ENCODE measurements at regions not wholly inside any gene's neighbourhood (a gene's known extent, or its start where the extent isn't known, plus 50 kb on each side); places are given as distances from the start of the nearest gene placed in this dataset.
"Not testable (repeated sequence)": the region's sequence is repeated elsewhere in the genome, so short reads cannot be mapped to it uniquely, and the experiment has no call there.

DNA sequence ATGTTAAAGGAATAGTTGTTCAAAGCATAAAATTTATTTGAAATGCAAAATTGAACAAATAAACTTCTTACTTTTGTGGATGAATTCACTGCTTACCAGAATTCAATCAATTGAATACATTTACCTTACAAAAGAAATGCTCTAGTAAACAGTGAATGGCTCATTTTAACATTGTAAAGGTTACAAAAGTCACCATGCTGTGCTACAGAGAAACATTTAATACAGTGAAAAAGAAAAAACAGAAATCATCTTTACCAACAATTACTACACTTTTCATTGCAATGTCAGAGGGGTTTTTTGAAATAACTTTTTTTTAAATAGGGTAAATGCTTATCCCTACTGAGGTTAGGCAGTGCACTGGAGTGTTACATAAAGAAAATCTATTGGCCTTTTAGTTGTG lies 853.0 kb downstream of the NCAM2 start:
- Histone ChIP-seq H3K36me3 (ENCODE audit: control insufficient read depth, insufficient read depth, low read length) (no peaks in the 10 kb centered on the region), H3K4me1 (ENCODE audit: control insufficient read depth, insufficient read depth, low read length) (peaks cover 34% of the 10 kb centered on the region), H3K9ac (ENCODE audit: low read depth, low read length) (no peak overlapping the region), H3K9me3 (ENCODE audit: control insufficient read depth, insufficient read depth, low read length) (no peaks in the 10 kb centered on the region), H3K4me3 (ENCODE audit: low read depth, low read length) (peak overlapping the region; percentile 33), H3K27me3 (ENCODE audit: control insufficient read depth, insufficient read depth, low read length) (no peaks in the 10 kb centered on the region), H3K27ac (ENCODE audit: low read depth, low read length) (peak overlapping the region; percentile 84)

DNA sequence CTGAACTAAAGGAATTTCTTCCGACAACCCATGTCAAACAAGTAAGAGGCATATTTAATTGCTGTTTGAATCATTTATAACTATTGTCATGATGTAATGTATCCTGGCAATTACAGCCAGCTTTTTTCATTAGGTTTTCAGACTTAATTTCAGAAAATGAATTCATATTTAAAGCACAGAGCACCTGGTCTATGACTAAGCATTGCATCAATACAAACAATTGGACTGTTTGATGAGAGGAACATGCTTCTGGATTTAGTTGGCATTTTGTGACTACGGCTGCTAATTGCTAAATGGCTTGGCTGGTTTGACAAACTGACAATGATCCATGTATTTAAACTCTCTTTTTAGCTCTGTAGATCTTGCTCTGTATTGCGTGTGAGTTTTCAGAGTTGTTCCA lies 853.4 kb downstream of the NCAM2 start:
- peak overlapping the region; percentile 84 for H3K27ac ChIP-seq (ENCODE audit: low read depth, low read length)
- no peak overlapping the region; the same call in 1 of the 2 replicates for H3K9ac ChIP-seq (ENCODE audit: low read depth, low read length)
- no peaks in the 10 kb centered on the region for H3K27me3 ChIP-seq (ENCODE audit: control insufficient read depth, insufficient read depth, low read length)
- H3K36me3 ChIP-seq (ENCODE audit: control insufficient read depth, insufficient read depth, low read length), result no peaks in the 10 kb centered on the region
- peaks cover 34% of the 10 kb centered on the region for H3K4me1 ChIP-seq (ENCODE audit: control insufficient read depth, insufficient read depth, low read length)
- no peaks in the 10 kb centered on the region for H3K9me3 ChIP-seq (ENCODE audit: control insufficient read depth, insufficient read depth, low read length)
- peak overlapping the region; percentile 33 for H3K4me3 ChIP-seq (ENCODE audit: low read depth, low read length)

DNA sequence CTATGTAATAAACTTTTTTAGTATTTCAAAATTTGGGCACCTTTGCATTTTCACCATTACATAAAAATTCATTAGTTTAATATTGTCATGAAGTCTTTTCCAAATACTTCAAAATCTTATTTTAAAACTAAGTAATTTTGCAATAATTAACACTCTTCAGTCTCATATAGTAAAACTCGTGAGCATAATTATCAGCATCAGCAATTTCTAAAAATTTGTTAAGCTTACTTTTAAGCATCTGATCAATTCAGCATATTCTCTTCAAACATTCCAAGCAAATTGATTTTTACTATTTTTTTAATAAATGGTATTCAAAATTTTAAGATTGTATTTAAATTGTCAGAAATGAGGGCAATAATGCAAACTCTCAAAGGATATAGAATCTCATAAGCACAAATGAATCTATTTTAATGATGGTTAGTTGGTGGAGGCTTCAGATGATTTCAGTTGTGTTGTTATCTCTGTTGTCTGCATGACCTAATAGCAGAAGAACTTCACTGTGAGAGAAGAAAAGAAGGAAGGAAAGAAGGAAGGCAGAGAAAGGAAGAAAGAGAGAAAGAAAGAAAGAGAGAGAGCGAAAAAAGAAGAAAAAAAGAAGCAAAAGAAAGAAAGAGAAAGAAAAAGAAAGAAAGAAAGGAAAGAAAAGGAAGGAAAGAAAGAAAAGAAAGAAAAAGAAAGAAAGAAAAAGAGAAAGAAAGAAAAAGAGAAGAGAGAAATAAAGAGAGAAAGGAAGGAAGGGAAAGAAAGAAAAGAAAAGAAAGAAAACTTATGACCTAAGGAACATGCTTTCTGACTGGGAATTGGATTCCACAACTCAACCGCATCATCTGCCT lies 860.5 kb downstream of the NCAM2 start:
- Histone ChIP-seq H3K4me1 (ENCODE audit: control insufficient read depth, insufficient read depth, low read length) (peaks cover 21% of the 10 kb centered on the region), H3K27me3 (ENCODE audit: control insufficient read depth, insufficient read depth, low read length) (no peaks in the 10 kb centered on the region), H3K36me3 (ENCODE audit: control insufficient read depth, insufficient read depth, low read length) (no peaks in the 10 kb centered on the region), H3K27ac (ENCODE audit: low read depth, low read length) (no peak overlapping the region), H3K9ac (ENCODE audit: low read depth, low read length) (no peak overlapping the region), H3K9me3 (ENCODE audit: control insufficient read depth, insufficient read depth, low read length) (no peaks in the 10 kb centered on the region), H3K4me3 (ENCODE audit: low read depth, low read length) (no peak overlapping the region)

DNA sequence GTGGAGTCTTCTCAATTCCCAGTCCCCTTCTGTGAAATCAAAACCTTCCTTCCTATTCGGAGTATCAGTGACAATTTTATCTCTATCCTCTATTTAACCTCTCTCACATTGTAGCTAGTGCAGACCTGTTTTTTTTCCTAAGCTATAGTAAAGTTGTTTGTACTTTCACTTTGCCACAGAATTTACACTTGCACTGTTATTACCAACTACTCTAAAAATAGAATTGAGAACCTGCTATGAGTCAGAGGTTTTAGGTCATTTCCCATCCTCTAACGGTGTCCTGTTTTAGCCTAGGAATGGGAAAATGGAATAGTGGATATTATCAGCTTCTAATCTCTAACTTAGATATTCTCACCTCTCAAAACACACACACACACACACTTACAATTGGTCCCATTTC lies 862.7 kb downstream of the NCAM2 start:
- Histone ChIP-seq H3K27ac (ENCODE audit: low read depth, low read length) (no peak overlapping the region), H3K36me3 (ENCODE audit: control insufficient read depth, insufficient read depth, low read length) (no peaks in the 10 kb centered on the region), H3K9ac (ENCODE audit: low read depth, low read length) (no peak overlapping the region), H3K9me3 (ENCODE audit: control insufficient read depth, insufficient read depth, low read length) (no peaks in the 10 kb centered on the region), H3K4me3 (ENCODE audit: low read depth, low read length) (no peak overlapping the region), H3K4me1 (ENCODE audit: control insufficient read depth, insufficient read depth, low read length) (peaks cover 21% of the 10 kb centered on the region), H3K27me3 (ENCODE audit: control insufficient read depth, insufficient read depth, low read length) (no peaks in the 10 kb centered on the region)

DNA sequence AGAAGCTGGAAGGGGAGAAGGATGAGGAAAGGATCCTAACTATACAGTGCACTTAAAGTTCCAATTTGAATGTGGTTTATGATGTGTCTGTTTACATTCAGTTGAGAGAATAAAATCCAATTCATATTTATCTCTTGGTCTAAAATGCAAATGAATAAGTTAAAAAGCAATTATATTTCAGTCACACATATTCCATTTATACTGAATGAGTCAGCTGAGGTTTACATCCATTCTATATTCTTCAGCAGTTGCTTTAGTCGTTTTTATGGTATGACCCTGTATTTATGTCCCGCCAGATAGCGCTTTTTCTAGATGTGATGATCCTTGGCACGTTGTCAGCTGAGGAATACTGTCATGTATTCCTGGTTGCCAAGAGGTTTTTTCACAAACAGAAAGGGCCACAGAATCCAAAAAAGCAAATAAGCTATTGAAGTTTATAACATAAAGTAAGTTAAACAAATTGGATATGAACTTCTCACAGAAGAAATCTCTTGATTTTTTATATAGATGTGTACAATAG lies 866.2 kb downstream of the NCAM2 start:
- Histone ChIP-seq H3K36me3 (ENCODE audit: control insufficient read depth, insufficient read depth, low read length) (no peaks in the 10 kb centered on the region), H3K9me3 (ENCODE audit: control insufficient read depth, insufficient read depth, low read length) (no peaks in the 10 kb centered on the region), H3K27ac (ENCODE audit: low read depth, low read length) (no peak overlapping the region), H3K4me1 (ENCODE audit: control insufficient read depth, insufficient read depth, low read length) (peaks cover 16% of the 10 kb centered on the region), H3K4me3 (ENCODE audit: low read depth, low read length) (no peak overlapping the region), H3K9ac (ENCODE audit: low read depth, low read length) (no peak overlapping the region), H3K27me3 (ENCODE audit: control insufficient read depth, insufficient read depth, low read length) (no peaks in the 10 kb centered on the region)

DNA sequence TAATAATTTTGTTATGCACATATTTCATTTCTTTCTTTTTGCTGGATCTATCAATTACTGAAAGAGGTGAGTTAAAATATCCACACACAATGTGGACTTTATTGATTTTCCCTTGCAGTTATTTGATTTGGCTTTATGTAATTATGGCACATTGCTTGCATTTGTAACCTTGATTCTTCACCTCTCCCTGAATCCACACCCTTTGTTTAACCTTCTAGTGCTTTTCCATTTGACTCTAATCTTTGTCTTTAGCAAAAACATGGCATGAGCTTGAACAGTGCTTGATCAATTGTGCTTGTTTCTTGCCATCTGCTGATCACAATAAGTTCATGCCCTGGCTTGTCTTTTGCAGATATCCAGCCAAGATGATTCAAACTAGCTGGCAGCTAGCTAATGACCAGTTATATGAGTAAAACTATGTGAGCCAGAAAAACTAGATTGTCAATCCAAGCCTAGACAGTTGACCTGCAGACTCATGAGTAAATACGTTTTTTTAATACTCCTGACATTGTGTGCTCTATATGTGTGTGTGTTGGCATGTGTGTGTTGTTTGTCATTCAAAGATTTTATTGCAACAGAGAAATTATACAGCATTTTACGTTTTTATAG lies 899.2 kb downstream of the NCAM2 start:
- no peak overlapping the region for H3K27ac ChIP-seq (ENCODE audit: low read depth, low read length)
- H3K4me3 ChIP-seq (ENCODE audit: low read depth, low read length), result no peak overlapping the region
- H3K9me3 ChIP-seq (ENCODE audit: control insufficient read depth, insufficient read depth, low read length), result no peaks in the 10 kb centered on the region
- H3K4me1 ChIP-seq (ENCODE audit: control insufficient read depth, insufficient read depth, low read length), result no peaks in the 10 kb centered on the region
- H3K9ac ChIP-seq (ENCODE audit: low read depth, low read length), result no peak overlapping the region
- no peaks in the 10 kb centered on the region for H3K27me3 ChIP-seq (ENCODE audit: control insufficient read depth, insufficient read depth, low read length)
- no peaks in the 10 kb centered on the region for H3K36me3 ChIP-seq (ENCODE audit: control insufficient read depth, insufficient read depth, low read length)

DNA sequence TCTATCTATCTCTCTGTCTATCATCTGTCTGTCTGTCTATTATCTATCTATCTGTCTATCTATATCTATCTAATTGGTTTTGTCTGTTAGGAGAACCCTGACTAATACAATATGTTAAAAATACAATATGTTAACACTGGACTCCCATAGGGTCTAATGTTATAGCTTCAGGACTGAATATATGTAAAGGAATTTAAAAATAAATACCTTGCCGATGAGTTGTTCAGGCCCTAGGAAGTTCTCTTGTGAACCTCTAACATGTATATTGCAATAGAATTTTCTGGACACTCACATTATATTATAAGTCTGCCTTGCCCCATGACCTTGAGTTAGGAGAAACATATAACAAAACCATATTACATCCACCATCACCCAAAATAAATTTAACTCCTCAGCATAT lies 900.6 kb downstream of the NCAM2 start:
- Histone ChIP-seq H3K9ac (ENCODE audit: low read depth, low read length) (no peak overlapping the region), H3K4me1 (ENCODE audit: control insufficient read depth, insufficient read depth, low read length) (no peaks in the 10 kb centered on the region), H3K36me3 (ENCODE audit: control insufficient read depth, insufficient read depth, low read length) (no peaks in the 10 kb centered on the region), H3K4me3 (ENCODE audit: low read depth, low read length) (no peak overlapping the region), H3K27ac (ENCODE audit: low read depth, low read length) (no peak overlapping the region), H3K27me3 (ENCODE audit: control insufficient read depth, insufficient read depth, low read length) (no peaks in the 10 kb centered on the region), H3K9me3 (ENCODE audit: control insufficient read depth, insufficient read depth, low read length) (no peaks in the 10 kb centered on the region)

DNA sequence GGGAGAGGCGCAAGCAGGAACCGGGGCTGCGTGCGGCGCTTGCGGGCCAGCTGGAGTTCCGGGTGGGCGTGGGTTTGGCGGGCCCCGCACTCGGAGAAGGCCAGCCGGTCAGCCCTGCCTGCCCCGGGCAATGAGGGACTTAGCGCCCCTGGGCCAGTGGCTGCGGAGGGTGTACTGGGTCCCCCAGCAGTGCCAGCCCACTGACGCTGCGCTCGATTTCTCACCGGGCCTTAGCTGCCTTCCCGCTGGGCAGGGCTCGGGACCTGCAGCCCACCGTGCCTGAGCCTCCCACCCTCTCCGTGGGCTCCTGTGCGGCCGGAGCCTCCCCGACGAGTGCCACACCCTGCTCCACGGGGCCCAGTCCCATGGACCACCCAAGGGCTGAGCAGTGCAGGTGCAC lies 904.2 kb downstream of the NCAM2 start:
- not testable (repeated sequence) for H3K36me3 ChIP-seq (ENCODE audit: control insufficient read depth, insufficient read depth, low read length); H3K9ac ChIP-seq (ENCODE audit: low read depth, low read length); H3K27me3 ChIP-seq (ENCODE audit: control insufficient read depth, insufficient read depth, low read length); H3K9me3 ChIP-seq (ENCODE audit: control insufficient read depth, insufficient read depth, low read length); H3K27ac ChIP-seq (ENCODE audit: low read depth, low read length); H3K4me1 ChIP-seq (ENCODE audit: control insufficient read depth, insufficient read depth, low read length); H3K4me3 ChIP-seq (ENCODE audit: low read depth, low read length)

DNA sequence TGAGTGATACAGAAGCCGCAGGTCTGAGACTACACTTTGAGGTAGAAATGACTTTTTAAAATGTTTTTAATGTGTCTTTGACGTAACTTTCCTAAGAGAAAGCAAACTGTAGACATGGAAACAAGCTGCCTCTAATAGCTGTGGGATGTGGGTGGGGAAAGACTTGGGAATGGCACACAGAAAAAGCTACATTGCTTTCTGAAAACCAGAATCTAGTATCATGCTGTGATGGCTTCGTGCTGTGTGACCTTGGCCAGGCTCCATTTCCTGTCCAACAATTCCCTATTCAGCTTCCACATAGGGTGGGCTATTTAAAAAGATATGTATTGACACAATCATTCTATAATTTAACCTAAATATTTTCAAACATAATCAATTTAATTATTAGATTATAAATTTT lies 909.1 kb downstream of the NCAM2 start:
- H3K9ac ChIP-seq (ENCODE audit: low read depth, low read length), result no peak overlapping the region
- no peaks in the 10 kb centered on the region for H3K4me1 ChIP-seq (ENCODE audit: control insufficient read depth, insufficient read depth, low read length)
- H3K9me3 ChIP-seq (ENCODE audit: control insufficient read depth, insufficient read depth, low read length), result no peaks in the 10 kb centered on the region; the same call in 1 of the 2 replicates
- no peaks in the 10 kb centered on the region for H3K36me3 ChIP-seq (ENCODE audit: control insufficient read depth, insufficient read depth, low read length)
- H3K4me3 ChIP-seq (ENCODE audit: low read depth, low read length), result no peak overlapping the region
- H3K27ac ChIP-seq (ENCODE audit: low read depth, low read length), result no peak overlapping the region
- H3K27me3 ChIP-seq (ENCODE audit: control insufficient read depth, insufficient read depth, low read length), result no peaks in the 10 kb centered on the region

DNA sequence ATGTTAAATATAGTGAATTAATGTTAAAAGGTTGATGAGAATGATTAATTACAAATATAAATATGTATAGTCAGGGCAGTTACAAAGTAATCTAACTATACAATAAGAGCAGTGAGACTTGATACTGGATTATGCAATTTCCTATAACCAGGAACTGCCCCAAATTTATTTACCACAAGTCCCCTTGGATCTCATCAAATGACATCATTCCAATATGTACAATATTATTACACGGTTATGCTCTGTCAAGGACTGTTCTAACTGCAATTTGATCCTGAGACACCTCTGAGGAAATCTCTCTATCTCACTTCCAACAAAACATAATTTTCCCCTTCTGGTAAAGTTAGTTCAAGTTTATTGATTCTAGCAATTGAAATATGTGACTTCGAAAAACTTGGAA lies 917.6 kb downstream of the NCAM2 start:
- H3K9ac ChIP-seq (ENCODE audit: low read depth, low read length), result no peak overlapping the region
- no peak overlapping the region for H3K4me3 ChIP-seq (ENCODE audit: low read depth, low read length)
- H3K9me3 ChIP-seq (ENCODE audit: control insufficient read depth, insufficient read depth, low read length), result no peaks in the 10 kb centered on the region
- H3K27ac ChIP-seq (ENCODE audit: low read depth, low read length), result no peak overlapping the region
- H3K27me3 ChIP-seq (ENCODE audit: control insufficient read depth, insufficient read depth, low read length), result no peaks in the 10 kb centered on the region
- no peaks in the 10 kb centered on the region for H3K36me3 ChIP-seq (ENCODE audit: control insufficient read depth, insufficient read depth, low read length)
- H3K4me1 ChIP-seq (ENCODE audit: control insufficient read depth, insufficient read depth, low read length), result no peaks in the 10 kb centered on the region
